ENCODE measurements at regions not wholly inside any gene's neighbourhood (a gene's known extent, or its start where the extent isn't known, plus 50 kb on each side); places are given as distances from the start of the nearest gene placed in this dataset.

GRCh38 chr22:23395530-23396361 lies 184.3 kb downstream of the IGLL1 start:
- no peak overlapping the region for H2AK9ac ChIP-seq (replicated peaks; ENCODE audit: low read depth, low read length, poor library complexity)
- BruUV-seq (replicated peaks), result no TSS peak
- H4K20me1 ChIP-seq (ENCODE audit: insufficient read depth, low read length), result no peaks in the 10 kb centered on the region
- no peak for ATAC-seq (ENCODE audit: low read depth)
- WGBS, 2 experiments (ENCODE audit: extremely low coverage in 2 of 2, insufficient read length in 1 of 2), result 60% methylated on average over 2 of the region's 14 CpGs; no CpG with 5 or more reads in 1 of the 2 experiments
- no peak overlapping the region for H3K9ac ChIP-seq (ENCODE audit: low read depth, low read length)
- ChIA-PET CTCF (interaction anchor here (0.7 kb wide), 1 partner anchor 326 kb away, joined by 3 read pairs; no protein-coding TSS in a partner anchor), POLR2A (ENCODE audit: unreplicated experiment) (no interaction called here)
- H2AK5ac ChIP-seq (ENCODE audit: low read depth, low read length), result no peak overlapping the region
- no peak for DNase-seq
- H4K5ac ChIP-seq (ENCODE audit: low read depth, low read length), result no peak overlapping the region
- H3K36me3 ChIP-seq (ENCODE audit: control insufficient read depth, insufficient read depth, low read length), result no peaks in the 10 kb centered on the region
- H3K14ac ChIP-seq (replicated peaks; ENCODE audit: low read depth, low read length), result no peak overlapping the region
- H3K23ac ChIP-seq (ENCODE audit: low read depth, low read length), result no peak overlapping the region
- no peaks in the 10 kb centered on the region for H3K9me3 ChIP-seq (ENCODE audit: control insufficient read depth, insufficient read depth, low read length)
- TF ChIP-seq USF2 (IDR thresholded peaks at IDR 0.05; ENCODE audit: low read depth, low read length) (no peak), CEBPB (IDR thresholded peaks at IDR 0.05; ENCODE audit: low read depth, low read length) (no peak), SMC3 (IDR thresholded peaks at IDR 0.05; ENCODE audit: low read depth, low read length) (no peak), ELK1 (IDR thresholded peaks at IDR 0.05; ENCODE audit: borderline replicate concordance, low read depth, low read length) (no peak), MAZ (IDR thresholded peaks at IDR 0.05; ENCODE audit: borderline replicate concordance, low read depth, low read length) (no peak), CHD1 (IDR thresholded peaks at IDR 0.05; ENCODE audit: low read depth, low read length) (no peak), BHLHE40 (IDR thresholded peaks at IDR 0.05; ENCODE audit: low read depth, low read length) (no peak), NFE2L2 (IDR thresholded peaks at IDR 0.05; ENCODE audit: low read depth, low read length) (no peak)
- no peak overlapping the region for H2AFZ ChIP-seq (replicated peaks; ENCODE audit: low read length, poor library complexity)
- H3K4ac ChIP-seq (ENCODE audit: low read depth, low read length), result no peak overlapping the region
- intact Hi-C loops (cut with micrococcal nuclease), result no loop called here
- no peak overlapping the region for H2BK20ac ChIP-seq (ENCODE audit: low read depth, low read length)
- H3K18ac ChIP-seq (ENCODE audit: low read depth, low read length), result no peak overlapping the region
- no peak overlapping the region for H3K4me3 ChIP-seq (ENCODE audit: insufficient read depth, low read depth, low read length)
- no peaks in the 10 kb centered on the region for H3K4me1 ChIP-seq (ENCODE audit: control insufficient read depth, insufficient read depth, low read length)
- H3K27me3 ChIP-seq (ENCODE audit: control insufficient read depth, insufficient read depth, low read length), result no peaks in the 10 kb centered on the region; the same call in 1 of the 2 replicates
- H4K8ac ChIP-seq (ENCODE audit: low read depth in 2 of 2, low read length in 2 of 2), result no peak overlapping the region
- no peak overlapping the region for H3K56ac ChIP-seq (ENCODE audit: extremely low read depth, insufficient read depth, low read length)
- H3K4me2 ChIP-seq (ENCODE audit: low read depth, low read length), result no peak overlapping the region
- H3K79me1 ChIP-seq (ENCODE audit: low read depth in 1 of 2, low read length in 2 of 2), result no peaks in the 10 kb centered on the region
- H2BK15ac ChIP-seq (ENCODE audit: low read depth, low read length), result no peak overlapping the region
- dilution Hi-C loops (cut with HindIII; ENCODE audit: low sequenced_read_pairs, unreplicated experiment), result no loop called here
- no peak overlapping the region for H2BK5ac ChIP-seq (ENCODE audit: low read depth, low read length, poor library complexity, severe bottlenecking)
- in situ Hi-C loops (cut with MboI; ENCODE audit: low sequenced_read_pairs), result loop anchor here (10.0 kb wide), 1 partner anchor 221 kb away; no protein-coding TSS in a partner anchor
- H2BK120ac ChIP-seq (ENCODE audit: low read depth, low read length), result no peak overlapping the region
- H3K27ac ChIP-seq (ENCODE audit: insufficient read depth, low read length), result no peak overlapping the region
- no peaks in the 10 kb centered on the region for H3K9me1 ChIP-seq (ENCODE audit: insufficient read depth, low read length)
- no peak overlapping the region for H4K91ac ChIP-seq (ENCODE audit: insufficient read depth, low read depth, low read length)

All from IMR-90 (cell line).